AG04449 (cell line): ENCODE measurements at regions not wholly inside any gene's neighbourhood (a gene's known extent, or its start where the extent isn't known, plus 50 kb on each side); places are given as distances from the start of the nearest gene placed in this dataset.

Experiments used
- CTCF ChIA-PET: fragments of 350-600 bp; formaldehyde crosslinking; extraction: SDS; loops from one replicate; lab custom pipeline; 2021; ENCODE audit warnings: antibody characterized with exemption; lab: Yijun Ruan, JAX
- POLR2A ChIA-PET: fragments of 400-600, 350-600 bp; formaldehyde crosslinking; extraction: SDS; loops from one replicate; lab custom pipeline; 2020; ENCODE audit warnings: antibody characterized with exemption, inconsistent platforms; lab: Yijun Ruan, JAX
- DNase-seq: peaks from one replicate; pipeline ENCODE4 v3.0.0-alpha.2; 2010; ENCODE audit warnings: low read depth, low spot score
- H3K4me3 ChIP-seq: 2 replicates; pipeline ENCODE4 v1.5.1; 2011; ENCODE audit warnings: low read depth, mild to moderate bottlenecking, control low read depth, low read length
- TF ChIP-seq, protein P1 (sequence below): IDR thresholded peaks from one replicate; pipeline ENCODE4 v1.5.1; 2011; ENCODE audit warnings: mild to moderate bottlenecking, moderate library complexity, low read length, control low read depth, inconsistent platforms; ENCODE audit not compliant: insufficient read depth; ENCODE audit errors: missing control alignments

DNA sequence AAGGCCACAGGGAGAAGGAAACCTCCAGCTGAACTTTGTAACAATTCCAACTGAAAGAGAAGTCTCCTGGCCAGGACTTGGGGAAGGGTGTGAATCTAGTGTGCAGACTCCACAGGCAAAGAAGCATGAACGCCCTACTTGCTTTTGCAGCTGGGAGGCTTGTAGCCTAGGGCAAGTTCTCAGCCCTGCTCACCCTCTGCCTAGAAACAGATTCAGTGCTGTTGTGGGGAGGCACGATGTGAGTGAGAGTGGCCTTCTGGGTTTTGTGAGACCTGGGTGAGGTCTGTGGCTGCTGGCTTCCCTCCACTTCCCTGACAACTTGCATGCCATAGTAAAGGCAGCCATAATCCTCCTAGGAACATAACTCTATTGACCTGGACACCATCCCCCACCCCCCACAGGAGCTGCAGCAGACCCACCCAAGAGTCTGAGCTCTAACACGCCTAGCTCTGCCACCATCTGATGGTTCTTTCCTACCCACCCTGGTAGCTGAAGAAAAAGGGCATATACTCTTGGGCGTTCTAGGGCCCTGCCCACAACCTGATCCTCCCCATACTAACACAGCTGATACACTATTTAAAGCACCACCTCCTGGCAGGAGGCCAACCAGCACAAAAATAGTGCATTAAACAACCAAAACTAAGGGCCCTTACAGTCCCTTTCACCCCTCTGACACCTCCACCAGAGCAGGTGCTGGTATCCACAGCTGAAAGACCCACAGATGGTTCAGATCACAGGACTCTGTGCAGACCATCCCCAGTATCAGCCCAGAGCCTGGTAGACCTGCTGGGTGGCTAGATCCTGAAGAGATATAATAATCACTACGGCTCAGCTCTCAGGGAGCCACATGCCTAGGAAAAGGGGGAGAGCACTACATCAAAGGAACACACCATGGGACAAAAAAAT, 426.5 kb downstream of the IGSF11 start:
- DNase-seq, result no peak
- ChIA-PET CTCF (no interaction called here), POLR2A (no interaction called here)
- no peak overlapping the region for H3K4me3 ChIP-seq
- TF ChIP-seq, protein P1, sequence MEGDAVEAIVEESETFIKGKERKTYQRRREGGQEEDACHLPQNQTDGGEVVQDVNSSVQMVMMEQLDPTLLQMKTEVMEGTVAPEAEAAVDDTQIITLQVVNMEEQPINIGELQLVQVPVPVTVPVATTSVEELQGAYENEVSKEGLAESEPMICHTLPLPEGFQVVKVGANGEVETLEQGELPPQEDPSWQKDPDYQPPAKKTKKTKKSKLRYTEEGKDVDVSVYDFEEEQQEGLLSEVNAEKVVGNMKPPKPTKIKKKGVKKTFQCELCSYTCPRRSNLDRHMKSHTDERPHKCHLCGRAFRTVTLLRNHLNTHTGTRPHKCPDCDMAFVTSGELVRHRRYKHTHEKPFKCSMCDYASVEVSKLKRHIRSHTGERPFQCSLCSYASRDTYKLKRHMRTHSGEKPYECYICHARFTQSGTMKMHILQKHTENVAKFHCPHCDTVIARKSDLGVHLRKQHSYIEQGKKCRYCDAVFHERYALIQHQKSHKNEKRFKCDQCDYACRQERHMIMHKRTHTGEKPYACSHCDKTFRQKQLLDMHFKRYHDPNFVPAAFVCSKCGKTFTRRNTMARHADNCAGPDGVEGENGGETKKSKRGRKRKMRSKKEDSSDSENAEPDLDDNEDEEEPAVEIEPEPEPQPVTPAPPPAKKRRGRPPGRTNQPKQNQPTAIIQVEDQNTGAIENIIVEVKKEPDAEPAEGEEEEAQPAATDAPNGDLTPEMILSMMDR, result no peak

DNA sequence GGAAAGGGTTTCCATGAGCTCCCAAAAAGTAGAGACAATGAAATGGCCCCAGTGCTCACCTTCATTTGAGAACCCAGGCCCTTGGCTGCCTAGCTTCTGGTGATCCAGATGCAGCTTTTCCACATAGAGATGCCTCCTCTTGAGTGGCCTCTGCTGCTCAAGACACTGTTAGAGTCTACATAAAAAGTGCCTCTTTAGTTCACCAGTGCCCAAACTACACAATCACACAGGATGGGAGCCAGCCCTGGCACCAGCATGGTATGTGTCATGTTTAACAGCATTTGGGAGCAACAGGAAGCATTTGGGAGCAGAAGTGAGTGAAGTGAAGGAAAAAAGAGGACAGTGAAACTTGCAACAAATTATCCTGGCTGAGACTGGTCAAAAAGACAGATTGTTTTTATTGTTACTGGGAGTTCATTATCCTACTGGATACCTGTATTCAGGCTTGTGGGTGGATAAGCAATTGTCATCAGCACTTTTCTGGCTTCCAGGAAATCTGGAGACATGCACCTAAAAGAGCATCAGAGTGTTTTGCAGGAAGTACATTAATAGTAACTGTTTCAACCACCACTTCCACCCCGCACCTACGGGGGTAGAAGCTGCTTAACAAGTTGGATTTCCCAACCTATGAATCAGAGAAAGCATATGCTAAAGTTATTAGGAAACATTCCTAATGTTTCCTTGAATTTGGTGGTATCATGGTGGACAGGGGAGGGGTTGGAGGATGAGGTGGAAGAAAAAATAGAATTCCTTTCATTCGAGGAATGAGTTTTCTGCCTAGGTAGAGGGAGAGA, 416.2 kb downstream of the IGSF11 start:
- DNase-seq, result no peak
- no peak overlapping the region for H3K4me3 ChIP-seq
- CTCF ChIA-PET, result no interaction called here
- POLR2A ChIA-PET, result no interaction called here
- TF ChIP-seq, protein P1, result no peak

DNA sequence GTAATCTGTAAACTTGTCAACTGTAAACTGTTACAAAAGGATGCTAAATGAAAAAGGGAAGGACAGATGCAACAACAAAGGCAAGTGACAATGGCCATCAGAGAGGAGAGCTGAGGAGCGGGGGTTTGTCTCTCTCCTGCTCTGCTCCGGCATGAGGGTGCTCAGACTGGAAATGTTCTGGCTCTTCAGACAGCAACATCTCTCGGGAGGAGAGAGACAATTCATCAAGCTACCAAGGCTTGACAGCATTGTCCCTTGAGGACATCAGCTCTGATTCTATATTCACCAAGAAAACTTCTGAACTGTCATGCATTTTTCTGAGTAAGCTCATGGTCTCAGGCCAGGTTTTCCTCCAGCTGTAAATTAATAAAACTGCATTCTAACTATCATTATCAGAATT, 408.2 kb downstream of the IGSF11 start:
- TF ChIP-seq, protein P1, result no peak
- DNase-seq, result no peak
- CTCF ChIA-PET, result interaction anchor here (1.9 kb wide), 1 partner anchor 1856 kb away, joined by 7 read pairs; no protein-coding TSS in a partner anchor
- H3K4me3 ChIP-seq, result no peak overlapping the region
- POLR2A ChIA-PET, result no interaction called here

DNA sequence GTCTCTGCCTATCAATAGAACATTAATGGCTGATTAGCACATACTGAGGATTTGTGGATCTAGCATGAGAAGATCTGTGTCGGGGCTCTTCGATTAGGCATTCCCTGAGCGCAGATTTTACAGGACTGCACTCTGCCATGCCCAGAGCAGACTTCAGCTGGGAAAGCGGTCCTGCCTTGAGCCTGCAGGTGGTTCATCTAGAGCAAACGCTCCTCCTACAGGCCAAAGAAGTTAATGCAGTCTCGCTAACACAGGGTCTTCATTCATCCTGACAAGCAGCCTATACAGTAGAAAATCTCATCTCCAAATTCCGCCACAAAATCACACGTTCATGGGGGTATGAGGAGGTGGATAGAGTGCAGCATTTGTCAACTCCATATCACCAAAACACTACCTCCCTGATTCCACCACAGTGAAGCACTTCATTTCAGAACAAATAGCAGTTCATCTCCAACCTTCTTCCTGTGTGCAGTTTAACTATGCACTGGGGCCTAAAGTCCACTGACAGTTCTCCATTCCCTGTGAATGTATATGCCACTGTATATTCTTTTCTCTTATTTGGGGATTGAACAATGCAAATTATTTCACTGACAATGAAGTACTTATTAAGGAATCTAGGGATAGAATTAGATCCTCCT, 405.8 kb downstream of the IGSF11 start:
- TF ChIP-seq, protein P1, result peak; percentile 84
- POLR2A ChIA-PET, result no interaction called here
- H3K4me3 ChIP-seq, result no peak overlapping the region
- DNase-seq, result peak; percentile 4
- CTCF ChIA-PET, result interaction anchor here (0.9 to 3.5 kb wide), 3 partner anchors 12 to 1859 kb away, joined by 3 to 22 read pairs (median 3); no protein-coding TSS in a partner anchor

DNA sequence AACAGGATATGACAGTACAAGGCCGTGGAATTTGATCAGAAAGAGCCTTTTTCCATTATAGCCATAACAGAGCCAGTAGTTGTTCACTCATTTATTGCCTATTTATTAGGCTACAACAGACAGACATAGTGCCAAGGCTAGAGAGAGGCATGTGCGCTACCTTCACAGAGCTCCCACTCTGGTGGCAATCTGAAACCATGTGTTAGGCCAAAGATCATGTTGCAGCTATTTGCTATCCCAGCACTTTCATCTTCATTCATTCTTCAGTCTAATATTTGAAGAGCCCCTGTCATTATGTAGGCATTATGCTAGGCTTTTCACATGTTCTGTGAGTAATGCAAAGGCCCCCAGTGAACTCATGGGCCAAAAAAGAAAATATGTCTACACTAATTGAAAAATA, 404.8 kb downstream of the IGSF11 start:
- POLR2A ChIA-PET, result no interaction called here
- TF ChIP-seq, protein P1, result no peak
- no peak for DNase-seq
- CTCF ChIA-PET, result interaction anchor here (0.6 to 3.5 kb wide), 4 partner anchors 11 to 1860 kb away, joined by 3 to 22 read pairs (median 3); no protein-coding TSS in a partner anchor
- H3K4me3 ChIP-seq, result no peak overlapping the region
